WTC11 (cell line): ENCODE measurements at regions not wholly inside any gene's neighbourhood (a gene's known extent, or its start where the extent isn't known, plus 50 kb on each side); places are given as distances from the start of the nearest gene placed in this dataset.

Experiments used
- ATAC-seq: fragments of 200-7000 bp; cut with Tn5 transposase; 2 replicates; pipeline ENCODE4 v1.10.0; 2021; ENCODE audit warnings: mild to moderate bottlenecking, moderate library complexity
- CTCF ChIA-PET: fragments of 300-600 bp; sonication (Branson Sonifier 250); formaldehyde crosslinking; loops from one replicate; lab custom pipeline; 2021; ENCODE audit warnings: antibody characterized with exemption; lab: Charles Lee
- POLR2A ChIA-PET: fragments of 350-600 bp; sonication (Branson Sonifier 250); formaldehyde crosslinking; loops from one replicate; lab custom pipeline; 2021; ENCODE audit warnings: antibody characterized with exemption; lab: Charles Lee
- DNase-seq: peaks from one replicate; pipeline ENCODE4 v3.0.0; 2021; ENCODE audit warnings: low spot score
- H3K27ac Mint-ChIP-seq: 2 replicates; pipeline ENCODE4 v1.8.0; 2021; ENCODE audit warnings: mixed read lengths
- H3K27me3 Mint-ChIP-seq: 2 replicates; pipeline ENCODE4 v1.8.0; 2021; ENCODE audit warnings: low read depth, mild to moderate bottlenecking, moderate library complexity, mixed read lengths
- H3K36me3 Mint-ChIP-seq: 2 replicates; pipeline ENCODE4 v1.8.0; 2021; ENCODE audit warnings: mixed read lengths
- H3K4me1 Mint-ChIP-seq: 2 replicates; pipeline ENCODE4 v1.8.0; 2022; ENCODE audit warnings: mixed read lengths
- H3K4me3 Mint-ChIP-seq: 2 replicates; pipeline ENCODE4 v1.8.0; 2021; ENCODE audit warnings: mild to moderate bottlenecking, moderate library complexity, mixed read lengths
- H3K9me3 Mint-ChIP-seq: 2 replicates; pipeline ENCODE4 v1.8.0; 2021; ENCODE audit warnings: mixed read lengths
- ATF1 ChIP-seq: sonication (generic); formaldehyde crosslinking; IDR thresholded peaks from 2 replicates; pipeline ENCODE4 v1.8.1; 2023; ENCODE audit warnings: mild to moderate bottlenecking, moderate library complexity, missing genetic modification reagents
- CDX4 ChIP-seq: fragments of 250-450 bp; sonication (Bioruptor Pico); IDR thresholded peaks from 2 replicates; pipeline ENCODE4 v1.9.0; 2021; ENCODE audit warnings: moderate library complexity, mild to moderate bottlenecking, inconsistent platforms, borderline replicate concordance
- CREM ChIP-seq: sonication (generic); formaldehyde crosslinking; IDR thresholded peaks from 2 replicates; pipeline ENCODE4 v1.8.1; 2022; ENCODE audit warnings: mild to moderate bottlenecking, missing genetic modification reagents, moderate library complexity
- E2F1 ChIP-seq: sonication (generic); formaldehyde crosslinking; IDR thresholded peaks from 2 replicates; pipeline ENCODE4 v1.8.0; 2022; ENCODE audit warnings: mild to moderate bottlenecking, missing genetic modification reagents
- FOXP1 ChIP-seq: sonication (generic); formaldehyde crosslinking; IDR thresholded peaks from 2 replicates; pipeline ENCODE4 v1.8.0; 2022; ENCODE audit warnings: missing genetic modification reagents, mild to moderate bottlenecking, moderate library complexity, borderline replicate concordance
- HMGA2 ChIP-seq: fragments of 250-450 bp; sonication (Bioruptor Pico); IDR thresholded peaks from 2 replicates; pipeline ENCODE4 v1.4.0; 2021; ENCODE audit warnings: mild to moderate bottlenecking, moderate library complexity
- JAZF1 ChIP-seq: fragments of 250-450 bp; sonication (Bioruptor Pico); IDR thresholded peaks from 2 replicates; pipeline ENCODE4 v1.9.0; 2021; ENCODE audit warnings: moderate library complexity, mild to moderate bottlenecking, inconsistent platforms
- SMAD3 ChIP-seq: sonication (generic); formaldehyde crosslinking; IDR thresholded peaks from 2 replicates; pipeline ENCODE4 v1.8.0; 2022; ENCODE audit warnings: missing genetic modification reagents, mild to moderate bottlenecking, borderline replicate concordance
- SP1 ChIP-seq: sonication (generic); formaldehyde crosslinking; conservative IDR thresholded peaks from 2 replicates; pipeline ENCODE4 v1.8.1; 2022; ENCODE audit warnings: missing genetic modification reagents
- TP53 ChIP-seq: sonication (generic); formaldehyde crosslinking; IDR thresholded peaks from 2 replicates; pipeline ENCODE4 v1.8.1; 2023; ENCODE audit warnings: mild to moderate bottlenecking, missing genetic modification reagents
- ZBTB21 ChIP-seq: sonication (generic); formaldehyde crosslinking; IDR thresholded peaks from 2 replicates; pipeline ENCODE4 v1.8.1; 2023; ENCODE audit warnings: mild to moderate bottlenecking, missing genetic modification reagents, borderline replicate concordance
- ZNF423 ChIP-seq: fragments of 250-450 bp; sonication (Bioruptor Pico); IDR thresholded peaks from 2 replicates; pipeline ENCODE4 v2.1.2; 2022; ENCODE audit warnings: mild to moderate bottlenecking, moderate library complexity
- TF ChIP-seq, protein P1 (sequence below): sonication (generic); formaldehyde crosslinking; IDR thresholded peaks from 2 replicates; pipeline ENCODE4 v1.8.0; 2023; ENCODE audit warnings: missing genetic modification reagents
- TF ChIP-seq, protein P2 (sequence below): sonication (generic); formaldehyde crosslinking; IDR thresholded peaks from 2 replicates; pipeline ENCODE4 v1.8.0; 2022; ENCODE audit warnings: missing genetic modification reagents
- TF ChIP-seq, protein P3 (sequence below): sonication (generic); formaldehyde crosslinking; IDR thresholded peaks from 2 replicates; pipeline ENCODE4 v1.8.1; 2023; ENCODE audit warnings: mild to moderate bottlenecking, missing genetic modification reagents, borderline replicate concordance

GRCh38 chr9:2420543-2420942, 201.0 kb upstream of the VLDLR start:
- no peaks in the 10 kb centered on the region for H3K27me3 Mint-ChIP-seq
- H3K4me1 Mint-ChIP-seq, result peaks cover 39% of the 10 kb centered on the region
- H3K36me3 Mint-ChIP-seq, result no peaks in the 10 kb centered on the region
- peak overlapping the region; percentile 60 for H3K27ac Mint-ChIP-seq
- ChIA-PET CTCF (no interaction called here), POLR2A (no interaction called here)
- H3K9me3 Mint-ChIP-seq, result no peaks in the 10 kb centered on the region
- no peak for DNase-seq
- TF ChIP-seq CREM (CRISPR knock-in tag) (no peak), ZNF423 (0 out of 2 replicates have a peak, but pooled peaks have one; percentile 26), HMGA2 (CRISPR knock-in tag) (no peak)
- H3K4me3 Mint-ChIP-seq, result no peak overlapping the region
- peak; percentile 59 for ATAC-seq

DNA sequence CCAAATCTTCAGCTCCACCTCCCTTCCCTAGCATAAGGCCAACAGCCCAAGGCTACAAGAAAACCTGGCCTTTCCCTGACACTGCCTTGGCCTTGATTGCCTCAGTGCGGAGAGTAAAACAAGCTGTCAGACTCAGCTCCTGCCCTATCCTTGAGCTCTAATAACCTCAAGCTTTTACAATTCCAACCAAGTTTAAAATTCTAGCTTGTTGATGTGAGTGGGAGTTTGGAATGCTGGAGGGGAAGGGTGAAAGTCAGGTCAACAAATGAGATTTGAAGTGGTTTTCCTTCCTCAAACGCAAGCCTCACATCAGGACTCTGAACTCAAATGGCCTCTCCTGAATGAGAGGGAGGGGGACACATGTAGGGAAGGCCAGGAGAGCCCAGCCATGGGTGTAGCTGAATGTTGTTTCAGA, 197.0 kb upstream of the VLDLR start:
- POLR2A ChIA-PET, result no interaction called here
- H3K36me3 Mint-ChIP-seq, result no peaks in the 10 kb centered on the region
- H3K9me3 Mint-ChIP-seq, result no peaks in the 10 kb centered on the region
- no peak overlapping the region for H3K4me3 Mint-ChIP-seq
- CTCF ChIA-PET, result no interaction called here
- ATAC-seq (no peak), DNase-seq (no peak)
- no peak overlapping the region for H3K27ac Mint-ChIP-seq
- peaks cover 2% of the 10 kb centered on the region; the same call in 1 of the 2 replicates for H3K27me3 Mint-ChIP-seq
- H3K4me1 Mint-ChIP-seq, result peaks cover 27% of the 10 kb centered on the region
- TF ChIP-seq CDX4 (CRISPR knock-in tag) (no peak), ZBTB21 (CRISPR knock-in tag) (no peak), FOXP1 (no peak), TP53 (CRISPR knock-in tag) (no peak), ATF1 (no peak), JAZF1 (CRISPR knock-in tag) (no peak), SMAD3 (CRISPR knock-in tag) (no peak), SP1 (CRISPR knock-in tag) (no peak), E2F1 (CRISPR knock-in tag) (no peak)
- TF ChIP-seq, protein P1, sequence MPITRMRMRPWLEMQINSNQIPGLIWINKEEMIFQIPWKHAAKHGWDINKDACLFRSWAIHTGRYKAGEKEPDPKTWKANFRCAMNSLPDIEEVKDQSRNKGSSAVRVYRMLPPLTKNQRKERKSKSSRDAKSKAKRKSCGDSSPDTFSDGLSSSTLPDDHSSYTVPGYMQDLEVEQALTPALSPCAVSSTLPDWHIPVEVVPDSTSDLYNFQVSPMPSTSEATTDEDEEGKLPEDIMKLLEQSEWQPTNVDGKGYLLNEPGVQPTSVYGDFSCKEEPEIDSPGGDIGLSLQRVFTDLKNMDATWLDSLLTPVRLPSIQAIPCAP, result no peak
- TF ChIP-seq, protein P2, sequence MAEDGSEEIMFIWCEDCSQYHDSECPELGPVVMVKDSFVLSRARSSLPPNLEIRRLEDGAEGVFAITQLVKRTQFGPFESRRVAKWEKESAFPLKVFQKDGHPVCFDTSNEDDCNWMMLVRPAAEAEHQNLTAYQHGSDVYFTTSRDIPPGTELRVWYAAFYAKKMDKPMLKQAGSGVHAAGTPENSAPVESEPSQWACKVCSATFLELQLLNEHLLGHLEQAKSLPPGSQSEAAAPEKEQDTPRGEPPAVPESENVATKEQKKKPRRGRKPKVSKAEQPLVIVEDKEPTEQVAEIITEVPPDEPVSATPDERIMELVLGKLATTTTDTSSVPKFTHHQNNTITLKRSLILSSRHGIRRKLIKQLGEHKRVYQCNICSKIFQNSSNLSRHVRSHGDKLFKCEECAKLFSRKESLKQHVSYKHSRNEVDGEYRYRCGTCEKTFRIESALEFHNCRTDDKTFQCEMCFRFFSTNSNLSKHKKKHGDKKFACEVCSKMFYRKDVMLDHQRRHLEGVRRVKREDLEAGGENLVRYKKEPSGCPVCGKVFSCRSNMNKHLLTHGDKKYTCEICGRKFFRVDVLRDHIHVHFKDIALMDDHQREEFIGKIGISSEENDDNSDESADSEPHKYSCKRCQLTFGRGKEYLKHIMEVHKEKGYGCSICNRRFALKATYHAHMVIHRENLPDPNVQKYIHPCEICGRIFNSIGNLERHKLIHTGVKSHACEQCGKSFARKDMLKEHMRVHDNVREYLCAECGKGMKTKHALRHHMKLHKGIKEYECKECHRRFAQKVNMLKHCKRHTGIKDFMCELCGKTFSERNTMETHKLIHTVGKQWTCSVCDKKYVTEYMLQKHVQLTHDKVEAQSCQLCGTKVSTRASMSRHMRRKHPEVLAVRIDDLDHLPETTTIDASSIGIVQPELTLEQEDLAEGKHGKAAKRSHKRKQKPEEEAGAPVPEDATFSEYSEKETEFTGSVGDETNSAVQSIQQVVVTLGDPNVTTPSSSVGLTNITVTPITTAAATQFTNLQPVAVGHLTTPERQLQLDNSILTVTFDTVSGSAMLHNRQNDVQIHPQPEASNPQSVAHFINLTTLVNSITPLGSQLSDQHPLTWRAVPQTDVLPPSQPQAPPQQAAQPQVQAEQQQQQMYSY (CRISPR knock-in tag), result no peak
- TF ChIP-seq, protein P3, sequence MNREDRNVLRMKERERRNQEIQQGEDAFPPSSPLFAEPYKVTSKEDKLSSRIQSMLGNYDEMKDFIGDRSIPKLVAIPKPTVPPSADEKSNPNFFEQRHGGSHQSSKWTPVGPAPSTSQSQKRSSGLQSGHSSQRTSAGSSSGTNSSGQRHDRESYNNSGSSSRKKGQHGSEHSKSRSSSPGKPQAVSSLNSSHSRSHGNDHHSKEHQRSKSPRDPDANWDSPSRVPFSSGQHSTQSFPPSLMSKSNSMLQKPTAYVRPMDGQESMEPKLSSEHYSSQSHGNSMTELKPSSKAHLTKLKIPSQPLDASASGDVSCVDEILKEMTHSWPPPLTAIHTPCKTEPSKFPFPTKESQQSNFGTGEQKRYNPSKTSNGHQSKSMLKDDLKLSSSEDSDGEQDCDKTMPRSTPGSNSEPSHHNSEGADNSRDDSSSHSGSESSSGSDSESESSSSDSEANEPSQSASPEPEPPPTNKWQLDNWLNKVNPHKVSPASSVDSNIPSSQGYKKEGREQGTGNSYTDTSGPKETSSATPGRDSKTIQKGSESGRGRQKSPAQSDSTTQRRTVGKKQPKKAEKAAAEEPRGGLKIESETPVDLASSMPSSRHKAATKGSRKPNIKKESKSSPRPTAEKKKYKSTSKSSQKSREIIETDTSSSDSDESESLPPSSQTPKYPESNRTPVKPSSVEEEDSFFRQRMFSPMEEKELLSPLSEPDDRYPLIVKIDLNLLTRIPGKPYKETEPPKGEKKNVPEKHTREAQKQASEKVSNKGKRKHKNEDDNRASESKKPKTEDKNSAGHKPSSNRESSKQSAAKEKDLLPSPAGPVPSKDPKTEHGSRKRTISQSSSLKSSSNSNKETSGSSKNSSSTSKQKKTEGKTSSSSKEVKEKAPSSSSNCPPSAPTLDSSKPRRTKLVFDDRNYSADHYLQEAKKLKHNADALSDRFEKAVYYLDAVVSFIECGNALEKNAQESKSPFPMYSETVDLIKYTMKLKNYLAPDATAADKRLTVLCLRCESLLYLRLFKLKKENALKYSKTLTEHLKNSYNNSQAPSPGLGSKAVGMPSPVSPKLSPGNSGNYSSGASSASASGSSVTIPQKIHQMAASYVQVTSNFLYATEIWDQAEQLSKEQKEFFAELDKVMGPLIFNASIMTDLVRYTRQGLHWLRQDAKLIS, result no peak
